Aorta (tissue), 5 donors: ENCODE measurements at regions not wholly inside any gene's neighbourhood (a gene's known extent, or its start where the extent isn't known, plus 50 kb on each side); places are given as distances from the start of the nearest gene placed in this dataset.

Experiments used
- ATAC-seq: fragments of 200-7000 bp; cut with Tn5 transposase; one replicate; pipeline ENCODE4 v1.9.1; 2022; ENCODE audit warnings: moderate library complexity; ENCODE audit not compliant: low FRiP score
- DNase-seq, 2 donors: peaks; one replicate each; pipeline ENCODE4 v3.0.0-alpha.2; 2020
- H3K27ac ChIP-seq, 2 donors: one replicate each; pipeline ENCODE4 v1.5.1; 2013; ENCODE audit warnings: low read length in 2 of 2, mild to moderate bottlenecking in 2 of 2, moderate library complexity in 2 of 2, control low read depth in 1 of 2, inconsistent platforms in 1 of 2, low read depth in 1 of 2
- H3K27me3 ChIP-seq, 2 donors: one replicate each; pipeline ENCODE4 v1.6.1; 2013; ENCODE audit warnings: control low read depth in 1 of 2, low read length in 1 of 2, mild to moderate bottlenecking in 1 of 2, moderate library complexity in 1 of 2; ENCODE audit not compliant: insufficient read depth in 2 of 2, control insufficient read depth in 1 of 2
- H3K36me3 ChIP-seq, 2 donors: one replicate each; pipeline ENCODE4 v1.6.1; 2013; ENCODE audit warnings: control low read depth in 1 of 2, low read length in 1 of 2, mild to moderate bottlenecking in 1 of 2; ENCODE audit not compliant: insufficient read depth in 2 of 2, control insufficient read depth in 1 of 2
- H3K4me1 ChIP-seq, 2 donors: one replicate each; pipeline ENCODE4 v1.6.1; 2013; ENCODE audit warnings: low read length in 2 of 2, control low read depth in 1 of 2, mild to moderate bottlenecking in 1 of 2, moderate library complexity in 1 of 2; ENCODE audit not compliant: insufficient read depth in 2 of 2, control insufficient read depth in 1 of 2
- H3K4me3 ChIP-seq, 2 donors: one replicate each; pipeline ENCODE4 v1.5.1; 2013; ENCODE audit warnings: low read length in 2 of 2, control low read depth in 1 of 2, mild to moderate bottlenecking in 1 of 2
- H3K9me3 ChIP-seq: one replicate; pipeline ENCODE4 v1.6.1; 2013; ENCODE audit warnings: mild to moderate bottlenecking, low read length; ENCODE audit not compliant: control insufficient read depth
- WGBS, 2 donors: extraction: QIAGEN DNeasy Blood & Tissue Kit; methylation state at CpG; one replicate each; pipeline ENCODE4 v1.1.7; 2013; 5-methylcytosine and 5-hydroxymethylcytosine counted together
- intact Hi-C, 2 donors: fragments of 100-400 bp; cut with DNase I; formaldehyde crosslinking; loops; one replicate each; pipeline versions ENCODE4 v1.14.2 to v1.15.0; 2022
- donor health status: healthy with polysubstance abuse.
- donor health status: Bipolar disorder and iron deficiency.
- donor health status: DM: no; HTN: no; CAD: no.
- donor health status: DM: no; HTN: no; CAD: no.
- donor health status: DM: yes; HTN: yes; CAD: no.

GRCh38 chr7:153447011-153447410 is 605.2 kb upstream of the DPP6 start:
- H3K4me3 ChIP-seq, result no peak overlapping the region
- H3K9me3 ChIP-seq, result no peaks in the 10 kb centered on the region
- H3K36me3 ChIP-seq, result no peaks in the 10 kb centered on the region
- 57 to 63% methylated on average over 5 of the region's 5 CpGs for WGBS, 2 donors
- no peaks in the 10 kb centered on the region for H3K27me3 ChIP-seq
- ATAC-seq (no peak), DNase-seq (no peak)
- no peaks in the 10 kb centered on the region for H3K4me1 ChIP-seq
- H3K27ac ChIP-seq, result no peak overlapping the region
- intact Hi-C loops, result no loop called here

GRCh38 chr7:153452661-153453060 is 599.5 kb upstream of the DPP6 start:
- peaks cover 4% of the 10 kb centered on the region for H3K9me3 ChIP-seq
- 79 to 85% methylated on average over 3 of the region's 3 CpGs for WGBS, 2 donors
- intact Hi-C loops, result no loop called here
- no peaks in the 10 kb centered on the region for H3K27me3 ChIP-seq
- H3K4me3 ChIP-seq, result no peak overlapping the region
- no peaks in the 10 kb centered on the region for H3K36me3 ChIP-seq
- no peak overlapping the region for H3K27ac ChIP-seq
- DNase-seq, result no peak
- ATAC-seq, result no peak
- H3K4me1 ChIP-seq, result no peaks in the 10 kb centered on the region

GRCh38 chr7:153454306-153454705 is 597.9 kb upstream of the DPP6 start:
- H3K27ac ChIP-seq, result no peak overlapping the region
- intact Hi-C loops, result no loop called here
- H3K4me3 ChIP-seq, result no peak overlapping the region

GRCh38 chr7:153457746-153458145 is 594.5 kb upstream of the DPP6 start:
- H3K27me3 ChIP-seq, result no peaks in the 10 kb centered on the region
- no peak for DNase-seq
- 37 to 47% methylated on average over 7 of the region's 7 CpGs for WGBS, 2 donors
- intact Hi-C loops, result no loop called here
- no peak overlapping the region for H3K4me3 ChIP-seq
- no peaks in the 10 kb centered on the region for H3K4me1 ChIP-seq
- no peak overlapping the region for H3K27ac ChIP-seq
- ATAC-seq, result no peak
- H3K9me3 ChIP-seq, result peaks cover 2% of the 10 kb centered on the region
- no peaks in the 10 kb centered on the region for H3K36me3 ChIP-seq

More at GRCh38 chr7:153454306-153454705, 597.9 kb upstream of the DPP6 start:
- H3K36me3 ChIP-seq, result no peaks in the 10 kb centered on the region
- H3K4me1 ChIP-seq, result no peaks in the 10 kb centered on the region
- no peak for ATAC-seq
- WGBS, 2 donors, result 64 to 69% methylated on average over 9 of the region's 9 CpGs
- H3K27me3 ChIP-seq, result no peaks in the 10 kb centered on the region
- H3K9me3 ChIP-seq, result peaks cover 4% of the 10 kb centered on the region
- DNase-seq, result no peak

GRCh38 chr7:153470004-153470671 is 582.1 kb upstream of the DPP6 start:
- Histone ChIP-seq H3K9me3 (peaks cover 3% of the 10 kb centered on the region), H3K4me3 (no peak overlapping the region), H3K4me1 (no peaks in the 10 kb centered on the region), H3K27ac (no peak overlapping the region), H3K36me3 (no peaks in the 10 kb centered on the region), H3K27me3 (no peaks in the 10 kb centered on the region)
- intact Hi-C loops, result no loop called here
- ATAC-seq, result no peak
- 54% methylated on average over 9 of the region's 9 CpGs for WGBS, 2 donors
- no peak for DNase-seq

- 80 to 87% methylated on average over 7 of the region's 7 CpGs for WGBS, 2 donors
- Histone ChIP-seq H3K9me3 (peaks cover 3% of the 10 kb centered on the region), H3K27me3 (peaks cover 0 to 2% of the 10 kb centered on the region in 2 donors), H3K27ac (no peak overlapping the region), H3K4me1 (no peaks in the 10 kb centered on the region), H3K36me3 (no peaks in the 10 kb centered on the region), H3K4me3 (no peak overlapping the region)
- DNase-seq (no peak), ATAC-seq (no peak)
- intact Hi-C loops, result no loop called here
These were observed 579.7 kb upstream of the DPP6 start for GRCh38 chr7:153472516-153472915.

GRCh38 chr7:153473185-153473584 is 579.0 kb upstream of the DPP6 start:
- 52 to 53% methylated on average over 1 of the region's 1 CpG for WGBS, 2 donors
- DNase-seq (no peak), ATAC-seq (no peak)
- intact Hi-C loops, result no loop called here
- peaks cover 0 to 2% of the 10 kb centered on the region in 2 donors for H3K27me3 ChIP-seq
- H3K27ac ChIP-seq, result no peak overlapping the region
- H3K4me3 ChIP-seq, result no peak overlapping the region
- H3K36me3 ChIP-seq, result no peaks in the 10 kb centered on the region
- no peaks in the 10 kb centered on the region for H3K4me1 ChIP-seq
- peaks cover 3% of the 10 kb centered on the region for H3K9me3 ChIP-seq

GRCh38 chr7:153475239-153475638 is 577.0 kb upstream of the DPP6 start:
- DNase-seq (no peak), ATAC-seq (no peak)
- no peaks in the 10 kb centered on the region for H3K36me3 ChIP-seq
- intact Hi-C loops, result no loop called here
- WGBS, 2 donors, result 62 to 67% methylated on average over 3 of the region's 3 CpGs
- no peak overlapping the region for H3K27ac ChIP-seq
- H3K9me3 ChIP-seq, result peaks cover 3% of the 10 kb centered on the region
- no peak overlapping the region for H3K4me3 ChIP-seq
- H3K27me3 ChIP-seq, result peaks cover 0 to 2% of the 10 kb centered on the region in 2 donors
- no peaks in the 10 kb centered on the region for H3K4me1 ChIP-seq

- Histone ChIP-seq H3K9me3 (peaks cover 1% of the 10 kb centered on the region), H3K27me3 (peaks cover 0 to 2% of the 10 kb centered on the region in 2 donors), H3K36me3 (no peaks in the 10 kb centered on the region), H3K4me3 (no peak overlapping the region), H3K27ac (no peak overlapping the region), H3K4me1 (no peaks in the 10 kb centered on the region)
- ATAC-seq, result no peak
- 67 to 68% methylated on average over 2 of the region's 2 CpGs for WGBS, 2 donors
- DNase-seq, result no peak
- intact Hi-C loops, result no loop called here
These were observed 576.0 kb upstream of the DPP6 start for GRCh38 chr7:153476166-153476565.
